OCI-LY1 (cell line): ENCODE measurements at regions not wholly inside any gene's neighbourhood (a gene's known extent, or its start where the extent isn't known, plus 50 kb on each side); places are given as distances from the start of the nearest gene placed in this dataset.

Experiments used
- CTCF ChIP-seq: fragments of 200-600 bp; sonication (generic), shearing (Covaris generic); IDR thresholded peaks from 2 replicates; pipeline ENCODE4 v1.5.1; 2017; ENCODE audit warnings: mild to moderate bottlenecking, antibody characterized with exemption, low read length, moderate library complexity, mixed read lengths
- EZH2 ChIP-seq: fragments of 200-600 bp; sonication (generic), shearing (Covaris generic); IDR thresholded peaks from 2 replicates; pipeline ENCODE4 v1.8.0; 2017; ENCODE audit warnings: borderline replicate concordance, mixed run types, mild to moderate bottlenecking, antibody characterized with exemption, low read length, moderate library complexity, mixed read lengths

GRCh38 chr11:15519124-15519791 is 404.5 kb downstream of the INSC start:
- TF ChIP-seq CTCF (no peak), EZH2 (no peak)
